ENCODE measurements at regions not wholly inside any gene's neighbourhood (a gene's known extent, or its start where the extent isn't known, plus 50 kb on each side); places are given as distances from the start of the nearest gene placed in this dataset.
"Not testable (repeated sequence)": the region's sequence is repeated elsewhere in the genome, so short reads cannot be mapped to it uniquely, and the experiment has no call there.

- no peak for DNase-seq (ENCODE audit: low read depth in 3 of 3, low spot score in 1 of 3)
Observed at GRCh38 chr15:53218666-53219580, 428.8 kb upstream of the ONECUT1 start.

DNA sequence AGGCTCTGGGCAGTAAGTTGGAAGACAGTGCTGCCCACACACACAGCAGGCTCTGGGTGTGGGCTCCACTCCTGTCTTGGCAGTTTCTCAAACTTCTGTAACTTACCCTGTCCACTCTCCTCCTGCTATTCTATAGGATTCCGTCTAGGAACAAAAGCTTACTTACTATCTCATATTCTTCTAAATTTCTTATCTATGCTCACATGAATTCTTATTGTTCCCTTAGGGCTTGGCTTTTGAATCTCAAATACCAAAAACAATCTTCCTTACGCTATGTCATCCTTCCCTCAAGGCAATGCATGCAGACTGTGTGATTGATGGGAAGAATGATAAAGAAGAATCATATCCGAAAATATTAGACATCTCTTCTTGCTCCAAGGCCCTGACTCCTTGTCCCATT lies 425.9 kb upstream of the ONECUT1 start:
- no peak for DNase-seq (ENCODE audit: low read depth in 3 of 3, low spot score in 1 of 3)

DNA sequence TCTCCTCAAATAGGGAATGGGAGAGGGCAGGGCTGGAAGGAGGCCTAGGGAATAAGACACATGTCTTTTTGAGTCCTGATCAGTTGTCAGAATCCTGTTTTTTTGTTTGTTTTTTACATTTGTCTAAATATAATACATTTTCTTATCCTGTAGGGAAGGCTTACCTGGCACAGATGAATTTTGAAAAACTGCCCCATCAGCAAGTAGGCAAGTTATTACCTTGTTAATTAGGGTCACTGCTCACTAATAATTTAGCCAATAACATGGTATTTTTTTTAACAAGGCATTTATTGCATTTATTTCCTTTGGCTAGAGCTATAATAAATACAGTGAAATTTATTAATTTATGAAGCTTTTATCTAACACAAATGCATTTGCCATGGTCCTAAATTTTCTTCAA lies 423.2 kb upstream of the ONECUT1 start:
- DNase-seq (ENCODE audit: low read depth in 3 of 3, low spot score in 1 of 3): no peak

DNA sequence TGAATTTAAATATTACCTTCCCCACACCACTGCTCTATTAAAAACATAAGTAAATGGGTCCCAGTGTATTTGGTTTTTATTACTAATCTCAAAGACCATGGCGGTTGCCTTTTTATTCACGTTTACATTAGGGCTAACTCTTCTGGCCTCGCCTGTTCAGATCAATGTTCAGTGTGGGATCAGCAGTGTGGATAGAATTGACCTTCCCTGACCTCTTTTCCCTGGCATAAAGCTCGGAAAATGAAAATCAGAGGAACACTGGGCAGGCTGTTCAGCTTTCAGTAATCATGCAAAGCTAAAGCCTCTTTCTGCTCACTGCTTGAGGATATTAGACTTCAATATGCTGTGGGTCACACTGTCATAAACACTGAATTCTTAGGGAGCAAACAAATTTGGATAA lies 422.6 kb upstream of the ONECUT1 start:
- no peak for DNase-seq (ENCODE audit: low read depth in 3 of 3, low spot score in 1 of 3)

DNA sequence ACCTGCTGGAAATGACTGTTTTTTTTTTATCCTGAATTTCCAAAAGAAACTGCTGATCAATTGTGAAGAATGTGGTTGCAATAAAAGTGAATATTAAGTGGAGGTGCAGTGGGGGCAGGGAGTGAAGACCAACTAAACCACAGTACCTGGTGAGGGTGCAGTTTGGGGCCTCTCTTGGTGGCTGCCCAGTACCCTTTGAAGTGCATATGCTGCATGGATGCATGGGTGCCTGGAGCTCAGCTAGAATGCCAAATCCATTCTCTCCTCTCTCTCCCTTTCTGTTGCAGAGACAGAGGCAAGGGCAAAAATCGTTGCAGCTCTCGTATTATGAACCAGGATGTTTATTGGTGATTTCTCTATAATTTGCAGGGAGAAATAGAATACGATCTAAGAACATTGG lies 420.5 kb upstream of the ONECUT1 start:
- DNase-seq (ENCODE audit: low read depth in 3 of 3, low spot score in 1 of 3): no peak

- no peak for DNase-seq (ENCODE audit: low read depth in 3 of 3, low spot score in 1 of 3)
Observed at GRCh38 chr15:53209396-53210042, 419.4 kb upstream of the ONECUT1 start.

DNA sequence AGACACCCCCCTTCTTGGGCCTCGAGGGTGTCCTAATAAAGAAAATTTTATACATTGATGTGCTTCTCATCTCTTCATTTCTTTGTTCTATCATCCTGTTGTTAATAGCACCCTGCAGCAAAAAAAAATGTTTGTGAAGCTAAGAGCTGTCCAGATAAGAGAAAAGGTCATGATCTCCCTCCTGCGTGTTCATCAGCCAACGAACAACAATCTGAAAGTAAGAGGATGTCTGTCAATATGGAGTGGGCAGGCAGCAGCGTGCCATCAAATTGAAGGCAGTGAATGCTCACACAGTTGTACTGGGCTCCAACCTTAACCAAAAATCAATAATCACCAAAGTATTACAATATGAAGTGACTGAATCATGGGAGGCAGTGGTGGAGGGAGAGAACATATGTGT lies 418.6 kb upstream of the ONECUT1 start:
- no peak for DNase-seq (ENCODE audit: low read depth in 3 of 3, low spot score in 1 of 3)

- DNase-seq (ENCODE audit: low read depth in 3 of 3, low spot score in 1 of 3): no peak
Observed at GRCh38 chr15:53203454-53203853, 413.3 kb upstream of the ONECUT1 start.

DNA sequence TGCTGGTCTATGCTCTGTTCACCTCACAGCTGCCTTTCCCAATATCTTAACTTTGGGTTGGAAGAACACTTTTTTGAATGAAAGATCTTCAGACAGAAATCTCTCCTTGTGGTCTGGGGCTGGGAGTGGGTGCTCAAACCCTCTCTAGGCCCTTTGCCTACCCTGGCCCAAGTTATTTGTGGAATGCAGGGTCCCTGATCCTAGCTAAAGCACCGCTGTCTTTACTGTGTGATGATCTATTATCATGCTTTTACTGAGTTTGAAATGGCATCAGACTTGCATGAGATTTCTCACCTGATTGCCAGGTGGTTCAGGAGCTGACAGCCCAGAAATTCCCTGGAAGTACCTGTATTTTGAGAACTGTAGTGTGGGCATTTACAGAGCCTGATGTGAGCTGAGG lies 412.7 kb upstream of the ONECUT1 start:
- no peak for DNase-seq (ENCODE audit: low read depth in 3 of 3, low spot score in 1 of 3)

DNA sequence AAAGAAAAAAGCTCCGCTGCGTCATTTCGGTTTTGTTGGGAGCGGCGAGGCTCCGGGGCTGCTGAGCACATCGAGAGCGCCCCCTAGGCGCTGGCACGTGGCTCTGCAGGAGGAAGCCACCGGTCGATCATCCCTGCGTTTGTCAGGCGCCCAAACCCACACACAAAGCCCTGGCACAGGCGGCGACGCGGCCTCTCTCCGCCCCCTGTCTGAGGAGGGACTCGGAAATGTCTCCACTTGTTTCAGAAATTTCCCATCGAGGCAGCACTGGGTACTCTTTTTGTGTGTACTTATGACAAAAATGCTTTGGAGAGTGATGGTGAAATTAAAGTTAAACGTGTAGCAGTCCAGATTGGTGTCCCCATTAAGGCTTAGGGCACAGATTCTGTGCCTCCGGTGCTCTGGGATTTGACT lies 407.3 kb upstream of the ONECUT1 start:
- DNase-seq (ENCODE audit: low read depth in 3 of 3, low spot score in 1 of 3): peak in 1 of 3 donors; percentile 1

DNA sequence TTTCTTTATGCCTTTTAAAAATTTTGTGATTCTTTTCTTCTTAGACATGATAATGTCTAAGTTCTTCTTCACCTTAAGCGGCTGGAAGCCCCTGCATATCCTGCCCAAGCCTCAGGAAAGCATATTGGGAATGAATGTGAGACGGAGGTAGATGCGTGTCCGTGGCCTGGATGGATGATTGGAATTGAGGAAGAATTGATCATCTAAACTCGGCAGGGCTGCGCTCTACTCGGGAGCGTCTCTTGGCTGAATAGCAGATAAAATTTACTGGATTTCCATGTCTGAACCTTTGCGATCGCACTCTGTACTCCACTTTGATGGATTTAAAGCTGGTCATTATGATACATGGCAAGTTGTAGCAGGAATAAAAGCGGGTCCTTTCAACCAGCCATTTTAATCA lies 406.7 kb upstream of the ONECUT1 start:
- DNase-seq (ENCODE audit: low read depth in 3 of 3, low spot score in 1 of 3): no peak

GRCh38 chr15:53196242-53196641 lies 406.1 kb upstream of the ONECUT1 start:
- no peak for DNase-seq (ENCODE audit: low read depth in 3 of 3, low spot score in 1 of 3)

DNA sequence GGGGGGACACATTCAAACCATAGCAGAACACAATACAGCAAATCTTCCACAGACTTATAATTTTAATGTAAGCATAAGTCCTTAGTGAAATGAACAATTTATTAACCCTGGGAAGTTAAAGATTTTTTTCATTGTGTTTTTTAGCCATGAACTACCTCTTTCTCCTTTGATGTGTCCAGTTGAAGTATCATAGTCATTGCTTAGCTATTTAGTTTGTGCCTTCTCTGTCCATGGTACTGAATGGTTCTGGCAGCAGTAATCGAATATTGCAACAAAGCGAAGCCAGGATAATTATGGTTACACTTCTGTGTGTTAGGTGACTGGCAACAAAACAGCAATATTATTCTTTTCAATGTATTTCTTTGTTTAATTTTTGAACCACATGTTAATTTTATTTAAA lies 403.0 kb upstream of the ONECUT1 start:
- DNase-seq (ENCODE audit: low read depth in 3 of 3, low spot score in 1 of 3): no peak

DNA sequence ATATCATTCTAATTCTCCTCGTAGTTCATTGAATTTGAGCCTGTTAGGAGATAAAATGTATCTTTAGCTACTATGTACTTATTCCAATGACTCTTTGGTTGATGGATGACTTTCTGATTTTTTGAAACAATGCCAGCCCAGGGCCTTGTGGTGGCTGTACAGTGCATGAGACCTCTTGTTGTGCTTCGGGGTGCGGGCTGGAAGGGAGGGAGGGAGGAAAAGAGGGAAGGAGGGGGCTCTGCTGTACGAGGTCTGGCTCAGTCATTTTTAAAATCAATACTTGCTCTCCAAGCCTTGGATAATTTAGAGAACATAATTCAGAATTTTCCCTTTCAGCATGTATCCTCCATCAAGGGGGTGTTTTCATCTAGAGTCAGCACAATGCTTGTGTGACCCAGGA lies 399.7 kb upstream of the ONECUT1 start:
- DNase-seq (ENCODE audit: low read depth in 3 of 3, low spot score in 1 of 3): no peak

DNA sequence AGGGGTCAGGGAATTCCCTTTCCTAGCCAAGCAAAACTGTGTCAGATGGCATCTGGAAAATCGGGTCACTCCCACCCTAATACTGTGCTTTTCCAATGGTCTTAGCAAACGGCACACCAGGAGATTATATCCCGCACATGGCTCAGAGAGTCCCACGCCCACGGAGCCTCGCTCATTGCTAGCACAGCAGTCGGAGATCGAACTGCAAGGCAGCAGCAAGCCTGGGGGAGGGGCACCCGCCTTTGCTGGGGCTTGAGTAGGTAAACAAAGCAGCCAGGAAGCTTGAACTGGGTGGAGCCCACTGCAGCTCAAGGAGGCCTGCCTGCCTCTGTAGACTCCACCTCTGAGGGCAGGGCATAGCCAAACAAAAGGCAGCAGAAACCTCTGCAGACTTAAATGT lies 393.3 kb upstream of the ONECUT1 start:
- DNase-seq (ENCODE audit: low read depth in 3 of 3, low spot score in 1 of 3): not testable (repeated sequence)

DNA sequence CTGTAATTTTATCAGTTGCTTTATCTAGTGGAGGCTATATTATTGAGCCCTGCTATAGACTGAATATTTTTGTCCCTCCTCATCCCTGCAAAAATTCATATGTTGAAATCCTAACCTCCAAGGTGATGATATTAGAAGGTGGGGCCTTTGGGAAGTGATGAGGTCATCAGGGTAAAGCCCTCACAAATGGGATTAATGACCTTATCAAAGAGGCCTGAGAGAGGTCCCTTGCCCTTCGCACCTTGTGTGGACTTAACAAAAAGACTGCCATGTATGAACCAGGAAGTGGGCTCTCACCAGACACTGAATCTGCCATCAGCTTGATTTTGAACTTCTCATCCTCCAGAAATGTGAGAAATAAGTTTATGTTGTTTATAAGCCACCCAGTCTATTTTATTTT lies 381.4 kb upstream of the ONECUT1 start:
- DNase-seq (ENCODE audit: low read depth in 3 of 3, low spot score in 1 of 3): no peak

DNA sequence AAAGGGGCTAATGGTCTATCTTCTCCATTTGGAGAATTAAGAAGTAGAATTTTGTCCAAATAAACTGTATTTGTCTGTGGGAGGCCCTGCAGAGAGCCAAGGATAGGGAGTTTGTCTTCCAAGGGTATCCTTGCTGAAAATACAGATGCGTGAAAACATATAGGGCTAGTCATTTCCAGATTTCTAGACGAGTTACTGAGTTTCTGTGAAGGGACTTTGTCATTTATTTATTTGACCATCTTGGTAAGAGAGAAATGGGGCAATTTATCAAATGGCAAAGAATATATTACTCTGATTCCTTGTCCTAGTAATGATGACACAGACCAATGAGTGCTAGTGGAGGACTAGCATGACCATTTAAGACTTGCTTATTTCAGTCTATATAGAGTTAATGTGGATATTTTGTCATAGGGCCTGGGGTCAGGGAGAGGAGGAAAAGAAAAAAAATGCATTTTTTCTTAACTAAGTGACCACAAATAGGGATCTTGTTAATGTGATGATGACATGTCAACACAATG lies 376.6 kb upstream of the ONECUT1 start:
- no peak for DNase-seq (ENCODE audit: low read depth in 3 of 3, low spot score in 1 of 3)

DNA sequence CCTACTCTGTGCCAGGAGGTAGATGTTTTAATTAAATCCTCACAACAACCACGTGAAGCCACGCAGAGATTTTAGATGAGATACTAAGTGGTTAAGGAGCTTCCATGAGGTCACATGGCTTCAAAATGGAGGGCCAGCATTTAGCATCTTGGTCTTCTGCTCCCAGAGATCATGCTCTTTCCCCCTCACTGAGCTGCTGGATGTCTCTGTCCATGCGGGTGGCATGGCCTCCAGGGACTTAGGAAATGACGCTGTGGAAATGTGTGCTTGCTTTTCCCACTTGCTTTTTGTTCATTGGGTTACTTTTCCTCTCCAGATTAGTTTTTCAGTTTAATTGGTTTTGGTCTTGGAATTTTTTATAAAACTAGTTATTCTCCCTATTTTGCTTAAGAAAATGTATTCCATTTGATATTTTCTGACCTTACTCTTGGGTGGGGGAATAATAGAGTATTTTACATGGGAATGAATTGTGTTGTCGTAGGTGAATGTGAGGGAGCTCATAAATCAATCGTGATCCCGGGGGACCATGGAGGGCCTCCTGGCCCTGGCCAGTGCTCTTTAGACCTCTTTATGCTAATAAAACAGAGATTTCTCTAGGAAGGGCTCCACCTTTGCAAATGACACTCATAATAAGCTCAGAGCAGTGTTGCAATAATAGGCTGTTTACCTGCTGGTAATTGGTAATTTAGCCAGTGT lies 376.0 kb upstream of the ONECUT1 start:
- no peak for DNase-seq (ENCODE audit: low read depth in 3 of 3, low spot score in 1 of 3)

DNA sequence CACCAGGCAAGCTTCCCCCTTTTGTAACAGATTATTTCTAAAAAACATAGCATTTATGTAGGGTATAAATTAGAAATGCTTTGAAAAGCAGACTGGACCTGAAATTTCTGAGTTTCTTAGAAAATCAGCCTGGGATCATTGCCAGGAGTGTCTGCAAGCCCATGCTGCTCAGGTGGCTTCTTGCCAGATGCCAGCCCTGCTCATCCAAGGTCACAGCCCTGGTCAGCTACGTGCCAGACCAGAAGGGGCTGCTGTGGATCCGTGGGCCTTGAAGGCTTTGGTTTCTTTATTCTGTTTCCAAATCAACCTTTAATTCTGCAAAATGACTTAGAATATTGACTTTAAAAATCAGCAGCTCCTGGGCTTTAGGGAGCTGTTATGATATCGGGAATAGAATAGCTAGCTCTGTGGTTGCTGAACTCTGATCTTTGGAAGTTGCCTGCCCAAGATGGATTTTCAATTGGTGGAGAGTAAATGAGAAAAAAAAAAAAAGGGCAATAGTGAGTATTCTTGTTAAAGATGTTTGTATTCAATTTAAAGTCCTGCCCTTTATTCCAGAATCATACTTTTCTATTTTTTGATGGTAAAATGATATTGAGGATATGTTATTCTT lies 370.1 kb upstream of the ONECUT1 start:
- DNase-seq (ENCODE audit: low read depth in 3 of 3, low spot score in 1 of 3): no peak

- no peak for DNase-seq (ENCODE audit: low read depth in 3 of 3, low spot score in 1 of 3)
Observed at GRCh38 chr15:53159458-53159857, 369.3 kb upstream of the ONECUT1 start.

DNA sequence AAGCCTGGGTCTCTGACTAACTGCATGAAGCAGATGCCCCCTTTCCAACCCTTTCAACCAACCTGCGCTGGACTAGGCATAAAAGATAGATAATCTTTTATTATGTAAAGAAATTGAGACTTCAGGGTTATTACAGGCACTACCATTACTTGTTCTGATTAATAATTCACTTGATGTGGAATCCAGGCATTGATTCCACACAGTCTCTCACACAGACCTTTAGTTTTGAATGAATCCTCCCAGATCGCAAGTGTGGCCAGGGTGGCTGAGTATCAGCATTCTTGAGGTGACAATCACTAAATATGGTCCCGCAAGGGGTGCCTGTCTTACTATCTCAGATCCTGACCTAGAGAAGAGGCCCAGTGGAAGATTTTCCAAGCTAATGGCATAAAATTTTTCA lies 368.9 kb upstream of the ONECUT1 start:
- DNase-seq (ENCODE audit: low read depth in 3 of 3, low spot score in 1 of 3): no peak
